HAP-1 (cell line): ENCODE measurements at regions not wholly inside any gene's neighbourhood (a gene's known extent, or its start where the extent isn't known, plus 50 kb on each side); places are given as distances from the start of the nearest gene placed in this dataset.
"Not testable (repeated sequence)": the region's sequence is repeated elsewhere in the genome, so short reads cannot be mapped to it uniquely, and the experiment has no call there.

ENCODE experiments used
- DNase-seq, 2 experiments: peaks; one replicate each; pipeline ENCODE4 v3.0.0-alpha.2; 2016 to 2020; ENCODE audit warnings: low spot score in 2 of 2
- H3K27me3 ChIP-seq: fragments of 250-450 bp; sonication (Bioruptor Pico); 2 replicates; pipeline ENCODE4 v1.5.1; 2020; ENCODE audit warnings: low read depth, mild to moderate bottlenecking, moderate library complexity
- H3K36me3 ChIP-seq: fragments of 250-450 bp; sonication (Bioruptor Pico); replicated peaks from 2 replicates; pipeline ENCODE4 v1.5.1; 2020; ENCODE audit warnings: mild to moderate bottlenecking
- H3K4me1 ChIP-seq: fragments of 250-450 bp; sonication (Bioruptor Pico); 2 replicates; pipeline ENCODE4 v1.5.1; 2020; ENCODE audit warnings: mild to moderate bottlenecking
- H3K4me3 ChIP-seq: fragments of 250-450 bp; sonication (Bioruptor Pico); 2 replicates; pipeline ENCODE4 v1.5.1; 2020; ENCODE audit warnings: mild to moderate bottlenecking, moderate library complexity
- H3K9me3 ChIP-seq: fragments of 250-450 bp; sonication (Bioruptor Pico); 2 replicates; pipeline ENCODE4 v1.5.1; 2020; ENCODE audit warnings: mild to moderate bottlenecking, moderate library complexity
- in situ Hi-C: fragments of 300-500 bp; cut with MboI; formaldehyde crosslinking; loops from 3 replicates; pipeline ENCODE4 v1.14.3; 2020; ENCODE audit warnings: low sequenced_read_pairs, inconsistent platforms, mixed read lengths

DNA sequence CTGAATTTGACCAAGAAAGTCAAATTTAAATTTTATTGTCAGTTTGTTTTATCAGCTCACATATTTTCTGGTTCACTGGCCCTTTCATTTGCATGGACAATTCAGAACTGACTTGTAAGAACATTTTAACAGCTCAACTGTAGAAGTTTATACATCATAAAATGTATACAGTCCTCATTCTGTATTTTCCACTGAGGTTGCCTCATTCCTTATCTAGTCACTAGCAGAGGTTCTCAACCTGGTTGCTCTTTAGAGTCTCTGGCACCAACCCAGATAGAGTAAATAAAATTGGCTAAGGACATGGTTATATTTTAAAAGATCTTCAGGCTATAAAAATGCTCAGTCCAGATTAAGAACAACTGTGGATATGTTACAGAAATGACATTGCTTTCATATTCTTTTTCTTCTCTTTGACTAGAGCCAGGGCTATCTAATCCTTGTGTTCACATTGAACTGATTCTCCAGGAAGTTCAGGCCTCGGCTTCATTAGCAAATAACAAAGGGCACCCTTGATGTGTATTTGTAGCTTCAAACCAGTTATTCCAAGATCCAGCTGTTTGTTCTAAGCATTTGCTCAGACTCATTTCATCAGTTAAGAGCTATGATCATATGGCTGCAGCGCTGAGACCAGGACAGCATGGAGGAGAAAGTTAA is 782.5 kb downstream of the ETS1 start:
- Histone ChIP-seq H3K4me1 (no peaks in the 10 kb centered on the region), H3K36me3 (no peaks in the 10 kb centered on the region), H3K9me3 (no peaks in the 10 kb centered on the region), H3K4me3 (no peak overlapping the region), H3K27me3 (no peaks in the 10 kb centered on the region)
- in situ Hi-C loops, result no loop called here
- no peak for DNase-seq

- no peak for DNase-seq
- H3K4me3 ChIP-seq, result no peak overlapping the region
- in situ Hi-C loops, result no loop called here
- H3K9me3 ChIP-seq, result no peaks in the 10 kb centered on the region
- no peaks in the 10 kb centered on the region for H3K36me3 ChIP-seq
- no peaks in the 10 kb centered on the region for H3K4me1 ChIP-seq
- no peaks in the 10 kb centered on the region for H3K27me3 ChIP-seq
Measured at GRCh38 chr11:127803755-127804154, 783.6 kb downstream of the ETS1 start.

- Histone ChIP-seq H3K4me1 (no peaks in the 10 kb centered on the region), H3K4me3 (no peak overlapping the region), H3K27me3 (no peaks in the 10 kb centered on the region), H3K9me3 (no peaks in the 10 kb centered on the region), H3K36me3 (no peaks in the 10 kb centered on the region)
- DNase-seq, result no peak
- in situ Hi-C loops, result no loop called here
Measured at GRCh38 chr11:127800989-127801688, 786.2 kb downstream of the ETS1 start.

GRCh38 chr11:127795326-127795725 is 792.0 kb downstream of the ETS1 start:
- DNase-seq, result no peak
- Histone ChIP-seq H3K27me3 (no peaks in the 10 kb centered on the region), H3K9me3 (no peaks in the 10 kb centered on the region), H3K4me1 (no peaks in the 10 kb centered on the region), H3K36me3 (no peaks in the 10 kb centered on the region), H3K4me3 (no peak overlapping the region)
- in situ Hi-C loops, result no loop called here

DNA sequence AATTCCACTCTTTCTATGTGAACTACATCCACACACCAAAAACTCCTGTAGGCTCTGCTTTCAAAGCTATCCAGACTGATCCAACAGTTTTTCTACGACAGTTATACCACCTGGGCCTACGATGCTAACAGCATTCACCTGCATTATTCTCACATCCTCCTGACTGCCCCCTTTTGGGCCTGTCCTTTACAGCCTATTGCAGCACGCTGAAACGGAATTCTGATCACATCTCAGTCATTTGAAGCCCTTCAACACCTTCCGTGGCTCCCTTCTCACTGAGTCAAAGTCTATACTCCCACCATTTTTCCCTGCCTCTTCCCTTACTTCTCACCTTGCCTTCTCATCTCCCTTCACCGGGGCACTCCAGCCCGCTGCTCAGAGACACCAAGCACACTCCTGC is 791.3 kb upstream of the KIRREL3 start:
- DNase-seq, result no peak
- no peaks in the 10 kb centered on the region for H3K9me3 ChIP-seq
- no peak overlapping the region for H3K4me3 ChIP-seq
- H3K27me3 ChIP-seq, result no peaks in the 10 kb centered on the region
- H3K36me3 ChIP-seq, result no peaks in the 10 kb centered on the region
- in situ Hi-C loops, result no loop called here
- no peaks in the 10 kb centered on the region for H3K4me1 ChIP-seq

- DNase-seq, result no peak
Measured at GRCh38 chr11:127790592-127790991, 790.0 kb upstream of the KIRREL3 start.

GRCh38 chr11:127789927-127790326 is 789.4 kb upstream of the KIRREL3 start:
- Histone ChIP-seq H3K9me3 (no peaks in the 10 kb centered on the region), H3K27me3 (no peaks in the 10 kb centered on the region), H3K4me3 (no peak overlapping the region), H3K4me1 (no peaks in the 10 kb centered on the region), H3K36me3 (no peaks in the 10 kb centered on the region)
- no peak for DNase-seq
- in situ Hi-C loops, result no loop called here

More at GRCh38 chr11:127790592-127790991, 790.0 kb upstream of the KIRREL3 start:
- Histone ChIP-seq H3K4me3 (no peak overlapping the region), H3K27me3 (no peaks in the 10 kb centered on the region), H3K4me1 (no peaks in the 10 kb centered on the region), H3K36me3 (no peaks in the 10 kb centered on the region), H3K9me3 (no peaks in the 10 kb centered on the region)
- in situ Hi-C loops, result no loop called here

- DNase-seq, H3K4me3 ChIP-seq, H3K36me3 ChIP-seq, in situ Hi-C loops, H3K9me3 ChIP-seq, H3K4me1 ChIP-seq, H3K27me3 ChIP-seq: not testable (repeated sequence)
Measured at GRCh38 chr11:127772938-127773337, 772.4 kb upstream of the KIRREL3 start.

GRCh38 chr11:127768931-127769330 is 768.4 kb upstream of the KIRREL3 start:
- in situ Hi-C loops, DNase-seq, H3K4me3 ChIP-seq, H3K27me3 ChIP-seq, H3K4me1 ChIP-seq, H3K9me3 ChIP-seq, H3K36me3 ChIP-seq: not testable (repeated sequence)

DNA sequence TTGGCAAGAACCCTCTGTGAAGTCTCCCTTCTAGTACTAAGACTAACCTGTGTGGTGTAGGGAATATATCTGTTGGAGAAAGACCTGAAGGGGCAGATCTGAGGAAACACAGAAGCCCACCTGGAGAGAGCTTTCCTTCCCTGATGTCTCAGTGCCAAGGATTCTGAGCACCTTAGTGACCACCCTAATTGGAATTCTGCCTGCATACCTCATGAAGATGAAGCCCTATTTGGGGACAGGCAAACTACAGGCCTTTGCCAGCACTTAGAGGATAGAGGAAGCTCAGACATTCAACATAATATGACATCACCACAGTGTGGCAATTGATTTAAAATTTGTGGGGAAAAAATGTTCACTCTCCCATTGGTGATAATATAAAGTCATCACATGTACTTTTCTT is 766.2 kb upstream of the KIRREL3 start:
- H3K4me3 ChIP-seq, result no peak overlapping the region
- H3K9me3 ChIP-seq, result no peaks in the 10 kb centered on the region
- no peaks in the 10 kb centered on the region for H3K27me3 ChIP-seq
- no peaks in the 10 kb centered on the region for H3K4me1 ChIP-seq
- no peak for DNase-seq
- in situ Hi-C loops, result no loop called here
- no peaks in the 10 kb centered on the region for H3K36me3 ChIP-seq

- Histone ChIP-seq H3K9me3 (no peaks in the 10 kb centered on the region), H3K4me1 (no peaks in the 10 kb centered on the region)
- in situ Hi-C loops, result no loop called here
Measured at GRCh38 chr11:127738771-127739286, 738.3 kb upstream of the KIRREL3 start.

DNA sequence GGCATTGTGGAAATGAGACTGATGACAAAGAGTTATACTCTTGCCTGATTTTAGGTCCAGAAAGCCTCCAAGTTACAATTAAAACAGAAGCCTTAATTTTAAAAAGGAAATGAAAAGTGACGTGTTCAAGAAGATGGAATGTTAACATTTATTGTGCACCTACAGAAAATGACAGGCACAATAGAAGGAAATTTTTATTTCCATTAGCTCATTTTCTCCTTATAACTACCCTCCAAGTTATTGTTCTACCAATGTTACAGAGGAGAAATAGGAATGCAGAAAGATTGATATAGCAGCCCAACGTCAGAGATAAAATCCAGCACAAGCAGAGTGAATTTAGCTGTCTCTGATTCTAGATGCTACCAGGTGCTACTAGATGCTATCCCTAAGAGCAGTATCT is 736.9 kb upstream of the KIRREL3 start:
- no peak for DNase-seq
- in situ Hi-C loops, result no loop called here
- Histone ChIP-seq H3K4me3 (no peak overlapping the region), H3K36me3 (no peaks in the 10 kb centered on the region), H3K27me3 (no peaks in the 10 kb centered on the region), H3K4me1 (no peaks in the 10 kb centered on the region), H3K9me3 (no peaks in the 10 kb centered on the region)

More at GRCh38 chr11:127738771-127739286, 738.3 kb upstream of the KIRREL3 start:
- Histone ChIP-seq H3K4me3 (no peak overlapping the region), H3K27me3 (no peaks in the 10 kb centered on the region), H3K36me3 (no peaks in the 10 kb centered on the region)
- DNase-seq, result no peak

- Histone ChIP-seq H3K27me3 (no peaks in the 10 kb centered on the region), H3K4me1 (no peaks in the 10 kb centered on the region), H3K36me3 (no peaks in the 10 kb centered on the region), H3K4me3 (no peak overlapping the region), H3K9me3 (no peaks in the 10 kb centered on the region)
- no peak for DNase-seq
- in situ Hi-C loops, result no loop called here
Measured at GRCh38 chr11:127733552-127733951, 733.0 kb upstream of the KIRREL3 start.

- Histone ChIP-seq H3K27me3 (no peaks in the 10 kb centered on the region), H3K9me3 (no peaks in the 10 kb centered on the region), H3K36me3 (no peaks in the 10 kb centered on the region), H3K4me1 (no peaks in the 10 kb centered on the region), H3K4me3 (no peak overlapping the region)
- in situ Hi-C loops, result no loop called here
- DNase-seq, result no peak
Measured at GRCh38 chr11:127726367-127726766, 725.8 kb upstream of the KIRREL3 start.
